GM20000 (cell line): ENCODE measurements at regions not wholly inside any gene's neighbourhood (a gene's known extent, or its start where the extent isn't known, plus 50 kb on each side); places are given as distances from the start of the nearest gene placed in this dataset.

Experiments used
- DNase-seq: peaks from one replicate; pipeline ENCODE4 v3.0.0; 2012; ENCODE audit warnings: low spot score
- CTCF ChIP-seq: IDR thresholded peaks from 2 replicates; pipeline ENCODE4 v1.5.1; 2012; ENCODE audit warnings: mild to moderate bottlenecking, control low read depth; ENCODE audit errors: extremely low read depth, missing control alignments

- TF ChIP-seq CTCF: no peak
- no peak for DNase-seq
Measured at GRCh38 chr1:199644912-199645311, 382.6 kb upstream of the NR5A2 start.

- DNase-seq: no peak
Measured at GRCh38 chr1:199646761-199647160, 380.7 kb upstream of the NR5A2 start.

GRCh38 chr1:199657449-199657848, 370.1 kb upstream of the NR5A2 start:
- DNase-seq: no peak
- no peak for TF ChIP-seq CTCF

More at GRCh38 chr1:199646761-199647160, 380.7 kb upstream of the NR5A2 start:
- TF ChIP-seq CTCF: no peak

- TF ChIP-seq CTCF: no peak
Measured at GRCh38 chr1:199660071-199660470, 367.4 kb upstream of the NR5A2 start.

GRCh38 chr1:199665371-199665770, 362.1 kb upstream of the NR5A2 start:
- no peak for TF ChIP-seq CTCF
- no peak for DNase-seq

More at GRCh38 chr1:199660071-199660470, 367.4 kb upstream of the NR5A2 start:
- DNase-seq: no peak

- TF ChIP-seq CTCF: no peak
- no peak for DNase-seq
Measured at GRCh38 chr1:199667089-199667488, 360.4 kb upstream of the NR5A2 start.

- no peak for TF ChIP-seq CTCF
- no peak for DNase-seq
Measured at GRCh38 chr1:199669916-199670315, 357.6 kb upstream of the NR5A2 start.
